Osteoblast (primary cell): ENCODE measurements at regions not wholly inside any gene's neighbourhood (a gene's known extent, or its start where the extent isn't known, plus 50 kb on each side); places are given as distances from the start of the nearest gene placed in this dataset.

ENCODE experiments used
- DNase-seq: peaks from one replicate; pipeline ENCODE4 v3.0.0; 2011; ENCODE audit warnings: low spot score, mixed read lengths; ENCODE audit not compliant: insufficient read length; ENCODE audit errors: missing footprints
- H2AFZ ChIP-seq: 2 replicates; pipeline ENCODE4 v1.6.0; 2011; ENCODE audit warnings: mild to moderate bottlenecking, low read length
- H3K27ac ChIP-seq: 2 replicates; pipeline ENCODE4 v1.5.1; 2011; ENCODE audit warnings: mild to moderate bottlenecking, low read depth, low read length, moderate library complexity
- H3K27me3 ChIP-seq: 2 replicates; pipeline ENCODE4 v1.6.0; 2012; ENCODE audit warnings: mild to moderate bottlenecking, control low read depth, inconsistent platforms, low read length, moderate library complexity; ENCODE audit not compliant: insufficient read depth
- H3K36me3 ChIP-seq: 2 replicates; pipeline ENCODE4 v1.5.1; 2011; ENCODE audit warnings: mild to moderate bottlenecking, low read length, control low read depth, moderate library complexity; ENCODE audit not compliant: insufficient read depth
- H3K4me1 ChIP-seq: 2 replicates; pipeline ENCODE4 v1.5.1; 2011; ENCODE audit warnings: mild to moderate bottlenecking, low read length, control low read depth, moderate library complexity; ENCODE audit not compliant: insufficient read depth
- H3K4me2 ChIP-seq: 2 replicates; pipeline ENCODE4 v1.6.0; 2011; ENCODE audit warnings: mild to moderate bottlenecking, low read length; ENCODE audit not compliant: insufficient read depth
- H3K4me3 ChIP-seq: fragments of 200-600 bp; sonication (generic); 3 replicates; pipeline ENCODE4 v1.5.1; 2012; ENCODE audit warnings: mild to moderate bottlenecking, low read length, inconsistent platforms; ENCODE audit not compliant: insufficient read depth
- H3K79me2 ChIP-seq: 2 replicates; pipeline ENCODE4 v1.6.0; 2012; ENCODE audit warnings: mild to moderate bottlenecking, low read length, control low read depth, inconsistent platforms; ENCODE audit not compliant: insufficient read depth
- H3K9me3 ChIP-seq: 2 replicates; pipeline ENCODE4 v1.5.1; 2011; ENCODE audit warnings: low read depth, low read length, control low read depth
- H4K20me1 ChIP-seq: 2 replicates; pipeline ENCODE4 v1.6.0; 2012; ENCODE audit warnings: mild to moderate bottlenecking, low read length, control low read depth; ENCODE audit not compliant: insufficient read depth
- TF ChIP-seq, protein P1 (sequence below): IDR thresholded peaks from 2 replicates; pipeline ENCODE4 v1.5.1; 2011; ENCODE audit warnings: mild to moderate bottlenecking, low read depth, low read length, moderate library complexity; ENCODE audit errors: extremely low read depth

DNA sequence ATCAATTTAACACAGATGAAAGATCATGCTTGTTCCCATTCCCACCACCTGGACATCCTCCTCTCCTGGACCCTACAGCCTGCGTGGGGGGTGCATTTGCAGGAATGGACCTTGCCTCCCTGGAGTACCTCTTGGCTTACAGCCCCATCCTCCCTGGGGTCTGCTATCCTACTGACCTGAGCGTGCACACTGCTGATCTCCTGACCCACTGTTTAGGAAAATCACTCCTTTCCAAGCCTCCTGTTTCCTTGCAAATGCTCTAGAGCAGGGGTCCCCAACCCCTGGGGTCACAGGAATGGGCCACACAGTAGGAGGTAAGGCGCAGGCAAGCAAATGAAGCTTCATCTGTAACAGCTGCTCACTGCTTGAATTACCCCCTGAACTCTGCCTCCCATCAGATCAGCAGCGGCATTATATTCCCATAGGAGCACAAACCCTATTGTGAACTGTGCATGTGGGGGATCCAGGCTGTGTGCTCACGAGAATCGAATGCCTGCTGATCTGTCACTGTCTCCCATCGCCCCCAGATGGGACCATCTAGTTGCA is 88.2 kb upstream of the SEPTIN5 start:
- H3K27ac ChIP-seq = no peak overlapping the region
- H3K4me3 ChIP-seq = no peak overlapping the region
- TF ChIP-seq, protein P1, sequence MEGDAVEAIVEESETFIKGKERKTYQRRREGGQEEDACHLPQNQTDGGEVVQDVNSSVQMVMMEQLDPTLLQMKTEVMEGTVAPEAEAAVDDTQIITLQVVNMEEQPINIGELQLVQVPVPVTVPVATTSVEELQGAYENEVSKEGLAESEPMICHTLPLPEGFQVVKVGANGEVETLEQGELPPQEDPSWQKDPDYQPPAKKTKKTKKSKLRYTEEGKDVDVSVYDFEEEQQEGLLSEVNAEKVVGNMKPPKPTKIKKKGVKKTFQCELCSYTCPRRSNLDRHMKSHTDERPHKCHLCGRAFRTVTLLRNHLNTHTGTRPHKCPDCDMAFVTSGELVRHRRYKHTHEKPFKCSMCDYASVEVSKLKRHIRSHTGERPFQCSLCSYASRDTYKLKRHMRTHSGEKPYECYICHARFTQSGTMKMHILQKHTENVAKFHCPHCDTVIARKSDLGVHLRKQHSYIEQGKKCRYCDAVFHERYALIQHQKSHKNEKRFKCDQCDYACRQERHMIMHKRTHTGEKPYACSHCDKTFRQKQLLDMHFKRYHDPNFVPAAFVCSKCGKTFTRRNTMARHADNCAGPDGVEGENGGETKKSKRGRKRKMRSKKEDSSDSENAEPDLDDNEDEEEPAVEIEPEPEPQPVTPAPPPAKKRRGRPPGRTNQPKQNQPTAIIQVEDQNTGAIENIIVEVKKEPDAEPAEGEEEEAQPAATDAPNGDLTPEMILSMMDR = no peak
- H3K27me3 ChIP-seq = peaks cover 12% of the 10 kb centered on the region
- H2AFZ ChIP-seq = no peak overlapping the region
- H3K4me1 ChIP-seq = no peaks in the 10 kb centered on the region
- no peaks in the 10 kb centered on the region for H3K9me3 ChIP-seq
- no peak overlapping the region for H3K4me2 ChIP-seq
- peak; percentile 48 for DNase-seq
- H4K20me1 ChIP-seq = no peaks in the 10 kb centered on the region
- H3K36me3 ChIP-seq = no peaks in the 10 kb centered on the region
- no peaks in the 10 kb centered on the region for H3K79me2 ChIP-seq

DNA sequence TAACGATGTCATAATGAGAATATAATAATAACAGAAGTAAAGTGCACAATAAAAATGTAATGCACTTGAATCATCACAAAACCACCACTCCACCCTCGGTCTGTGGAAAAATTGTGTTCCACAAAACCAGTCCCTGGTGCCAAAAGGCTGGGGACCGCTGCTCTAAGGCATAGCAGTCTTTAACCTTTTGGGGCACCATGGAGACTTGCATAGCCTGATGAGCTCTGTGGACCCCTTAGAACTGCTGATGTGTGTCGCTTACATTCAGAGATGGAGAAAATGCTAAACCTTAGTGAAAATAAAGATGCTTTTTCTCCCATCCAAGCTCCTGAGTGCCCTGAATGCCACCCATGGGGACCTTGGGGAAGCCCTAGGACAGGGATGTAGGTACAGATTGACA is 87.6 kb upstream of the SEPTIN5 start:
- no peaks in the 10 kb centered on the region for H3K9me3 ChIP-seq
- no peak overlapping the region for H3K4me3 ChIP-seq
- DNase-seq = peak; percentile 61
- H3K27me3 ChIP-seq = peaks cover 8% of the 10 kb centered on the region
- H3K79me2 ChIP-seq = no peaks in the 10 kb centered on the region
- no peak overlapping the region for H2AFZ ChIP-seq
- no peak overlapping the region for H3K27ac ChIP-seq
- no peaks in the 10 kb centered on the region for H4K20me1 ChIP-seq
- no peak overlapping the region for H3K4me2 ChIP-seq
- TF ChIP-seq, protein P1 = no peak
- H3K36me3 ChIP-seq = no peaks in the 10 kb centered on the region
- H3K4me1 ChIP-seq = no peaks in the 10 kb centered on the region

DNA sequence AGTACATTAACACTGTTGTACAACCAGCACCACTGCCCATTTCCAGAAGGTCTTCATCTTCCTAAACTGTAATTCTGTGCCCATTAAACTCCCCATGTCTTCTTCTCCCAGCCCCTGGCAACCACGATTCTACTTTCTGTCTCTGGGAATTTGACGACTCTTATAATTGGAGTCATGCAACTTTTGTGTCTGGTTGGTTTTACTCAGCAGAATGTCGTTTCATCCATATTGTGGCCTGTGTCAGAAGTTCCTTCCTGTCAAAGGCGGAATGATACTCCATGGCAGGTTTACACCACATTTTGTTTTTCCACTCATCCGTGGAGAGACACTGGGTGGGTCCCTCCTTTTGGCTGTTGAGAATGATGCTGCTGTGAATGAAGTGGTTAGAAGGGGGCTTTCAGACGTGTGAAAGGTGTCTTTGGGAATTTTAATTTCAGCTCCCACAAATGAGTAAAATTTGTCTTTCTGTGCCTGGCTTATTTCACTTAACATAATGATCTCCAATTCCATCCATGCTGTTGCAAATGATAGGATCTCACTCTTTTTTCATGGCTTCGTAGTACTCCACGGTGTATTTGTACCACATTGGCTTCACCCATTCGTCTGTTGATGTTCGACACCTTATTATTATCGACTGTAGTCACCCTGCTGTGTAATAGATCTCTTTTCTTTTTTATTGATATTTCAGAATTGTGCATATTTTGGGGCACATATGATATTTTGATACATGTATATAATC is 86.1 kb upstream of the SEPTIN5 start:
- no peaks in the 10 kb centered on the region for H3K36me3 ChIP-seq
- DNase-seq = no peak
- H3K27ac ChIP-seq = no peak overlapping the region
- H3K4me1 ChIP-seq = no peaks in the 10 kb centered on the region
- H3K4me2 ChIP-seq = no peak overlapping the region
- no peaks in the 10 kb centered on the region for H4K20me1 ChIP-seq
- no peak overlapping the region for H2AFZ ChIP-seq
- no peaks in the 10 kb centered on the region for H3K9me3 ChIP-seq
- TF ChIP-seq, protein P1 = no peak
- H3K4me3 ChIP-seq = no peak overlapping the region
- H3K79me2 ChIP-seq = no peaks in the 10 kb centered on the region
- peaks cover 3% of the 10 kb centered on the region for H3K27me3 ChIP-seq

DNA sequence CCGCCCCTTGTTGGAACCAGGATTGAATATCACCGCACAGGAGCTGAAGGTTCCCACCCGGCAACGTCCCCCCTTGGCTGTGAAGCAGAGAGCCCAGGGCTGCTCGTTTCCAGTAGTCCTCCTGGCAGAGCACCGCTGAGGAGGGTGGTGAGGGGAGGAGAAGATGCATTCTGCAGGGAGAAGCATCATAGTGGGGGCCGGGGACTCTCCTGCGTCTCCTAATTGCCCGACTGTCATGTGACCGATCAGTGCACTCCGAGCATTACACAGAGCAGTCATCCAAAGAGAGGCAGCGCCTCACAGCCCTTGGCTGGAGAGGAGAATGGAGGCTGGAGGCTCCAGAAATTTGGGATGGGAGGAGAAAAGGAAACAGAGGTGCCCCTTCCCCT is 85.0 kb upstream of the SEPTIN5 start:
- Histone ChIP-seq H3K36me3 (no peaks in the 10 kb centered on the region), H3K4me3 (no peak overlapping the region), H3K27ac (no peak overlapping the region), H3K9me3 (no peaks in the 10 kb centered on the region), H3K79me2 (no peaks in the 10 kb centered on the region), H4K20me1 (no peaks in the 10 kb centered on the region), H2AFZ (no peak overlapping the region), H3K4me1 (no peaks in the 10 kb centered on the region), H3K27me3 (peaks cover 3% of the 10 kb centered on the region), H3K4me2 (no peak overlapping the region)
- TF ChIP-seq, protein P1 = no peak
- DNase-seq = peak; percentile 73
